Bronchial epithelial cell (primary cell): ENCODE measurements at regions not wholly inside any gene's neighbourhood (a gene's known extent, or its start where the extent isn't known, plus 50 kb on each side); places are given as distances from the start of the nearest gene placed in this dataset.

Source experiments
- DNase-seq: peaks from one replicate; pipeline ENCODE4 v3.0.0-alpha.2; 2010; ENCODE audit warnings: low read depth
- FAIRE-seq: peaks from 2 replicates; lab custom pipeline; 2011; peaks lifted over from hg19 to GRCh38; lab: Jason Lieb, UNC
- H3K27me3 ChIP-seq: 2 replicates; pipeline ENCODE4 v1.5.1; 2011; ENCODE audit warnings: low read length; ENCODE audit not compliant: control insufficient read depth, insufficient read depth
- H3K36me3 ChIP-seq: 2 replicates; pipeline ENCODE4 v1.5.1; 2011; ENCODE audit warnings: low read length; ENCODE audit not compliant: control insufficient read depth, insufficient read depth
- H3K4me3 ChIP-seq: 2 replicates; pipeline ENCODE4 v1.5.1; 2011; ENCODE audit warnings: mild to moderate bottlenecking, low read depth, low read length, control low read depth
- CTCF ChIP-seq: IDR thresholded peaks from 2 replicates; pipeline ENCODE4 v1.5.1; 2011; ENCODE audit warnings: mild to moderate bottlenecking, moderate library complexity, low read length, control low read depth, inconsistent platforms; ENCODE audit not compliant: insufficient read depth, severe bottlenecking

GRCh38 chr10:7507887-7508726 is 97.3 kb upstream of the SFMBT2 start:
- FAIRE-seq (no peak), DNase-seq (no peak)
- H3K4me3 ChIP-seq, result no peak overlapping the region
- TF ChIP-seq CTCF, result no peak
- no peaks in the 10 kb centered on the region for H3K27me3 ChIP-seq
- no peaks in the 10 kb centered on the region for H3K36me3 ChIP-seq

- Histone ChIP-seq H3K27me3 (no peaks in the 10 kb centered on the region), H3K36me3 (no peaks in the 10 kb centered on the region), H3K4me3 (no peak overlapping the region)
- FAIRE-seq (no peak), DNase-seq (no peak)
- no peak for TF ChIP-seq CTCF
Observed at GRCh38 chr10:7506571-7506970, 95.7 kb upstream of the SFMBT2 start.

- Histone ChIP-seq H3K36me3 (no peaks in the 10 kb centered on the region), H3K4me3 (no peak overlapping the region), H3K27me3 (no peaks in the 10 kb centered on the region)
- FAIRE-seq (no peak), DNase-seq (no peak)
- no peak for TF ChIP-seq CTCF
Observed at GRCh38 chr10:7505196-7505595, 94.4 kb upstream of the SFMBT2 start.

GRCh38 chr10:7503190-7503589 is 92.4 kb upstream of the SFMBT2 start:
- no peaks in the 10 kb centered on the region for H3K36me3 ChIP-seq
- no peak overlapping the region for H3K4me3 ChIP-seq
- no peak for FAIRE-seq
- TF ChIP-seq CTCF, result no peak
- DNase-seq, result no peak
- H3K27me3 ChIP-seq, result no peaks in the 10 kb centered on the region

- no peak for FAIRE-seq
- DNase-seq, result no peak
- Histone ChIP-seq H3K36me3 (no peaks in the 10 kb centered on the region), H3K4me3 (no peak overlapping the region), H3K27me3 (no peaks in the 10 kb centered on the region)
- TF ChIP-seq CTCF, result no peak
Observed at GRCh38 chr10:7501157-7501556, 90.3 kb upstream of the SFMBT2 start.

- DNase-seq (no peak), FAIRE-seq (no peak)
- H3K4me3 ChIP-seq, result no peak overlapping the region
- H3K27me3 ChIP-seq, result no peaks in the 10 kb centered on the region
- H3K36me3 ChIP-seq, result no peaks in the 10 kb centered on the region
- TF ChIP-seq CTCF, result no peak
Observed at GRCh38 chr10:7498111-7498510, 87.3 kb upstream of the SFMBT2 start.
